ENCODE measurements at regions not wholly inside any gene's neighbourhood (a gene's known extent, or its start where the extent isn't known, plus 50 kb on each side); places are given as distances from the start of the nearest gene placed in this dataset.

DNA sequence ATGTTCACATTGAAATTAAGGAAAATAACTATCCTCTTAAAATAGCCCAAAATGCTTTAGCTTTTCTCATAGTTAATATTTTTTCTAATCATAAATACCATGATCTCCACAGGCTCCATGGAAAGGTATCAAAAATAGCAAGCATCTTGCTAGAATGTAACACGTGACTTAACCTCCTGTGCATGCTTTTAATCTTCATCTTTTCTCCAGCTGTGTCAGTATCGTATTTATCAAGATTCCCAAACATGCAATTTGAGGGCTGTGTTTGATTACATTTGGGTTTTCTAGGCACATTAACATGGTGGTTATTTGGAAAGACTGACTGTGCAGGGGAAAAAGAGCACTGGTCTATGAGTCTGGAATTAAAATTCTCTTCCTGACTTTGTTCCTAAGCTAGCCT lies 472.5 kb upstream of the MCTP2 start:
- no peaks in the 10 kb centered on the region for H3K4me1 ChIP-seq (replicated peaks in 1 of 2; ENCODE audit: control insufficient read depth in 2 of 2, insufficient read depth in 2 of 2, low read length in 2 of 2)
- FAIRE-seq (no peak), DNase-seq (ENCODE audit: extremely low read depth in 1 of 4, low spot score in 3 of 4) (no peak), ATAC-seq (no peak)
- intact Hi-C loops (cut with micrococcal nuclease): no loop called here
- no peaks in the 10 kb centered on the region for H3K79me2 ChIP-seq (ENCODE audit: control insufficient read depth, insufficient read depth, low read length)
- in situ Hi-C loops (cut with MboI): no loop called here
- H3K4me3 ChIP-seq: no peak overlapping the region
- CTCF ChIA-PET (ENCODE audit: low intra/inter-chr PET ratio): no interaction called here
- 0% methylated on average over 2 of the region's 2 CpGs for WGBS (ENCODE audit: insufficient coverage, low coverage, missing lambda C conversion rate)
- no peaks in the 10 kb centered on the region; the same call in 1 of the 2 replicates for H3K9me3 ChIP-seq (replicated peaks; ENCODE audit: control insufficient read depth, insufficient read depth, low read depth, low read length)
- no peaks in the 10 kb centered on the region for H4K20me1 ChIP-seq (replicated peaks; ENCODE audit: control insufficient read depth, insufficient read depth, low read length)
- BruUV-seq (replicated peaks): no TSS peak
- no peak overlapping the region for H3K4me2 ChIP-seq (ENCODE audit: insufficient read depth, low read length)
- H3K9ac ChIP-seq (ENCODE audit: insufficient read depth in 1 of 2, low read depth in 2 of 2, low read length in 2 of 2): no peak overlapping the region
- TF ChIP-seq, protein P1, sequence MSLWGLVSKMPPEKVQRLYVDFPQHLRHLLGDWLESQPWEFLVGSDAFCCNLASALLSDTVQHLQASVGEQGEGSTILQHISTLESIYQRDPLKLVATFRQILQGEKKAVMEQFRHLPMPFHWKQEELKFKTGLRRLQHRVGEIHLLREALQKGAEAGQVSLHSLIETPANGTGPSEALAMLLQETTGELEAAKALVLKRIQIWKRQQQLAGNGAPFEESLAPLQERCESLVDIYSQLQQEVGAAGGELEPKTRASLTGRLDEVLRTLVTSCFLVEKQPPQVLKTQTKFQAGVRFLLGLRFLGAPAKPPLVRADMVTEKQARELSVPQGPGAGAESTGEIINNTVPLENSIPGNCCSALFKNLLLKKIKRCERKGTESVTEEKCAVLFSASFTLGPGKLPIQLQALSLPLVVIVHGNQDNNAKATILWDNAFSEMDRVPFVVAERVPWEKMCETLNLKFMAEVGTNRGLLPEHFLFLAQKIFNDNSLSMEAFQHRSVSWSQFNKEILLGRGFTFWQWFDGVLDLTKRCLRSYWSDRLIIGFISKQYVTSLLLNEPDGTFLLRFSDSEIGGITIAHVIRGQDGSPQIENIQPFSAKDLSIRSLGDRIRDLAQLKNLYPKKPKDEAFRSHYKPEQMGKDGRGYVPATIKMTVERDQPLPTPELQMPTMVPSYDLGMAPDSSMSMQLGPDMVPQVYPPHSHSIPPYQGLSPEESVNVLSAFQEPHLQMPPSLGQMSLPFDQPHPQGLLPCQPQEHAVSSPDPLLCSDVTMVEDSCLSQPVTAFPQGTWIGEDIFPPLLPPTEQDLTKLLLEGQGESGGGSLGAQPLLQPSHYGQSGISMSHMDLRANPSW (CRISPR knock-in tag; IDR thresholded peaks at IDR 0.05): no peak
- TF ChIP-seq TAF1 (IDR thresholded peaks at IDR 0.05; ENCODE audit: control insufficient read depth, extremely low read depth, insufficient read depth, low read length, severe bottlenecking): no peak
- TF ChIP-seq CBX5 (IDR thresholded peaks at IDR 0.05; ENCODE audit: borderline replicate concordance, low read depth): no peak
- TF ChIP-seq ZKSCAN8 (CRISPR knock-in tag; IDR thresholded peaks at IDR 0.05): no peak
- no peak for TF ChIP-seq MAX (CRISPR knock-in tag; IDR thresholded peaks at IDR 0.05)
- no peak for TF ChIP-seq MCM3 (IDR thresholded peaks at IDR 0.05)
- no peak for TF ChIP-seq SMAD4 (CRISPR knock-in tag; conservative IDR thresholded peaks at IDR 0.05)
- TF ChIP-seq NCOA2 (IDR thresholded peaks at IDR 0.05; ENCODE audit: partially characterized antibody in 2 of 2): no peak
- TF ChIP-seq CBFA2T3 (IDR thresholded peaks at IDR 0.05): no peak
- no peak for TF ChIP-seq POLR2H (tag; IDR thresholded peaks at IDR 0.05; ENCODE audit: low read depth)
- TF ChIP-seq NFIX (CRISPR knock-in tag; IDR thresholded peaks at IDR 0.05; ENCODE audit: low read depth): no peak
- no peak for TF ChIP-seq HSF4 (CRISPR knock-in tag; IDR thresholded peaks at IDR 0.05; ENCODE audit: borderline replicate concordance)
- TF ChIP-seq ZNF717 (CRISPR knock-in tag; IDR thresholded peaks at IDR 0.05): no peak
- no peak for TF ChIP-seq SMARCA4 (IDR thresholded peaks at IDR 0.05)
- no peak for TF ChIP-seq BACH1 (tag; IDR thresholded peaks at IDR 0.05)
- no peaks in the 10 kb centered on the region for H3K27me3 ChIP-seq (ENCODE audit: control insufficient read depth in 2 of 2, insufficient read depth in 2 of 2, low read length in 2 of 2)
- H3K36me3 ChIP-seq (ENCODE audit: control insufficient read depth, insufficient read depth, low read length): no peaks in the 10 kb centered on the region
- H3K27ac ChIP-seq (ENCODE audit: extremely low read depth, low read depth, low read length): no peak overlapping the region
- no peaks in the 10 kb centered on the region for H3K9me1 ChIP-seq (ENCODE audit: control insufficient read depth, insufficient read depth, low read length)
- H2AFZ ChIP-seq (ENCODE audit: low read depth, low read length): no peak overlapping the region
- POLR2A ChIA-PET: no interaction called here

Data from K562 (cell line).